ELR (cell line): ENCODE measurements at regions not wholly inside any gene's neighbourhood (a gene's known extent, or its start where the extent isn't known, plus 50 kb on each side); places are given as distances from the start of the nearest gene placed in this dataset.
A peak's percentile ranks its signal among the peaks of the same experiment; 100 is the strongest.

ENCODE experiments used
- DNase-seq: peaks from one replicate; pipeline ENCODE4 v3.0.0-alpha.2; 2015; ENCODE audit warnings: low read depth

DNA sequence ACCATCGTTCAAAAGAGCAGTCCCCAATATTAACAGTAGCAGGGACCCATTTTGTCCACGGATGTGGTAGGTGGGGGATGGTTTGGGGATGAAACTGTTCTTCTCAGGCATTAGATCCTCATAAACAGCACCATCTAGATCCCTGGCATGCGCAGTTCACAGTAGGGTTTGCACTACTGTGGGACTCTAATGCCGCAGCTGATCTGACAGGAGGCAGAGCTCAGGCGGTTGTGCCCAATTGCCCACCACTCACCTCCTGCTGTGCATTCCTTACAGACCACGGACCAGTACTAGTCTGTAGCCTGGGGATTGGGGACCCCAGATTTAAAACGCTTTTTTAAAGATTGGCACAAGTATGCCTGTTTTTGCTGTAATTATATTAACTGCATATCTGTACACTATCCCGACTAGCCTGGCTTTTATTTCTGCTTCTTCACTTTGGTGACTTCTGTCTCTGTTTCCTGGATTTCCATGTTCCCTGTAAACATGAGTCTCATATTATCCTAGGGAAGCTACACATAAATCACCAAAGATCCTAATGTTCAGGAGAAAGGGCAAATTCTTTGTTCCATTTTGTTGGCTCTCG, 163.3 kb upstream of the AKR1E2 start:
- peak; percentile 59 for DNase-seq

DNA sequence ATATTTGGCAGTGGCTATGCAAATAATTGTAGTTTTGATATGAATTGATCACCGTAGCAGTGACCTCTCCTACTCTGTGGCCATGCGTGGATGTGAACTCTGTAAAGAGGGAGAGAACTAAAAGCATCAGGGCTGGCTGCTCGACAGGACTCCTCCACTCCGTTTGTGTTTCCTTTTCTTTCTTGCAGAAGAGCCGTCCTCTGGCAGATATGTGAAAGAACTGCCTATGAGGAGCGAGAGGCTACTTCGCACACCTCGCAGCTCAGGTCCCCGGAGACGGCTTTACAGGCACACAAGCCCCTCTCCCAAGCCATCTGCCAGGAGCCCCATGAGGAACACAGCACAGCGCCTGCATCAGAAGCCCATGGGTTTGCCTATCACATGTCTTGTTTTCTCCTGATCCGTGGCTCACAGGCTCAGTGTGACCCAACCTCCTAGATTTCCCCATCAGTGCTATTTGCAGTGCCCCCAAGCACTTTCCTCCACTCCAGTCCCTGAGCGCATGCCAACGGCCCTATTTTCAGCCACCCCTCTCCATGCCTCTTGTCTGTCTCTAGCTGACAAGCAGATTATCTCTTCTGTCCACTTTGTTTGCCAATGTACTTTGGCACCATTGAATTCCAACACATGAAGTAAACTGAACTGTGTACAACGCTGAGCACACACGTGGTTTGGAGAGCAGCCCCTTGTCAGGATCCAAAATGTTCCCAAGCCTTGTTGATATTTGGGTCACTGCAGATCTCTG, 164.3 kb upstream of the AKR1E2 start:
- DNase-seq = no peak

DNA sequence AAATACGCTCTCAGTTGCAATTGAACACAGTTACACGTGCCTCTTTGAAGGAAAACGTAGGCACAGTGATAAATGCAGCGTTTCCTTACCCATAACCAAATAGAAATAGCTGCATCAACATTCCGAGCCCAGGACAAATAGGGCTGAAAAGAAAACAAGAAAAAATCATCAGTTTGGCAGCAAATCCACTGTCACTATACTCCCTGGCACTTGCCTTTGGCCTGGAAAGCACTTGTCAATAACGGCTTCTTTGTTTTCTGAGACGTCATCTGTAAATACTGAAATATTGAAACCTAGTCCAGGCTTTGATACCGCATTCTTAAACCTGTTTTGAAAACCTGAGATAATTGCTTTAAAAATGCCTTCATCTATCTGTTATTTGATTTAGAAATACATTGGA, 167.2 kb upstream of the AKR1E2 start:
- DNase-seq = no peak

DNA sequence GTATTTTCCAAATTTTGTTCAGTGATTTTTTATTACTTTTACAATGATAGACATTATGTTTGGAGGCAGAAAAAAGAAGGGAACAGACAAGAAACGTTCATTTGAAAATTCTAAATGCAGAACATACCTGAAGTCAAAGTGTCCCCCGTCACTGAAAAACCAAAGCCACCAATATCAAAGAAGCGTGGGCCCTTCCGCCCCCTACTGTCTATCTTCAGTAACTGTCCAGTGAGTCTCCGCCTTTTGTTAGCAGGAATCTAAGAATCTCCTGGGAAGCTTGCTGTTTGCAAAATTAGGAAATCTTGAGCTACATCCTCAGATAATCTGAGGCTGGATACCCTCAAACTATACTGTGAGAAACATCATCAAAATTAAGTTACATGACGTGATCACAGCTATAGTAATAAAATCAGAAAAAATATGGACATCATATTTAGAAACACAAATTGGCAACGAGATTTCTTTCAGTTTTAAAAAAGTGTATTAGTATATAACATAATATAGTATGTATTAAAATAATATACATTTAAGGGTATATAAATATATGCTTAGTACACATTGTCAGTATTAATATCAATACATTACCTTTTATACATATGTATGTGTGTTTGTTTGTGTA, 169.3 kb upstream of the AKR1E2 start:
- DNase-seq = peak; percentile 79

DNA sequence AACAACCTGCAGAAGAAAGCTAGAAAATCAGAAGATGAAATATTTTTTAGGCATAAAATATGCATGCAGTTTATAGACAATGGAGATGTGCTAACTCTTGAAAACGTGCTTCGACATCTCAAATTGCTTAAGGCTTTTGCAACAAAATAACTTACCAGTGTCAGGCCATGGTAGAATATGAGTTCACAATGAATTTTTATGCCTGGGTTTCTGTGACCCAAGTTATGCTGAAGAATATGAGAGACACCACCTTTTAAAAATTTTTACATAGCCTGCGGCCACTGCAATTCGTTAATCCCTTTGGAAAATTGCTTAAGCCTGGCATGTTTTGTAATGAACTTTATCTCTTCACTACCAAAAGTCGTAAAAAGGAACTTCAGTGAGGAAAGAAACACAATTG, 170.1 kb upstream of the AKR1E2 start:
- no peak for DNase-seq

DNA sequence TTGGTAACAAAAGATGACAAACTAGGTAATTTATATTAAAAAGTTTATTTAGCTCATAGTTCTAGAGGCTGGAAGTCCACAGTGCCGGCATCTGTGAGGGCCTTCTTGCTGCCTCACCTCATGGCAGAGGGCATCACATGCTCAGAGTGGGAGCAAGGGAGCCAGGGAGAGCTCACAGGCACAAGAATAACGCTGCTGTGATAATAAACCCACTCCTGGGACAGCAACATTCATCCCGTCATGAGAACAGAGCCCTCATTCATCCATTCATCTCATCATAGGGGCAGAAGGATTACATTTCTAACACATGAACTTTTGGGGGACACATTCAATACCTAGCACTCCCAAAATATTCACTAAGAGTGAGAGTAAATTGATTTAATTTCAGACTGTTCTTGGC, 170.6 kb upstream of the AKR1E2 start:
- DNase-seq = no peak

DNA sequence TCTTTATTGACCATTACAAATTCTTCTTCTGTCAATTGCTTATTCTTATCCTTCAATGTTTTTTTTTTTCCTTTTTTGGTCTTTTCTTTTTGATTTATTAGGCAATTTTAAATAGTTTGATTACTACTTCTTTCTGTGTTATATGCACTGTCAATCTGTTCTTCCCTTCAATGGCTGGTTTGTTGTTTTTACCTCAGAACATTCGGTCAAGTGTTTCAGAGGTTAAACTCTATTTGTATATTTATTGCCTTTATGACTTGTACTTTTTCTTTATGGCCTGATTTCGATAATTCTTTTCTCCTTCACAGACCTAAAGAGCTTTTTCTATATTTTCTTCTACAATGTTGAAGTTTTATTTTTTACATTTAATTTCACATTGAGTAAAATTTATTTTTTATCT, 171.5 kb upstream of the AKR1E2 start:
- no peak for DNase-seq

DNA sequence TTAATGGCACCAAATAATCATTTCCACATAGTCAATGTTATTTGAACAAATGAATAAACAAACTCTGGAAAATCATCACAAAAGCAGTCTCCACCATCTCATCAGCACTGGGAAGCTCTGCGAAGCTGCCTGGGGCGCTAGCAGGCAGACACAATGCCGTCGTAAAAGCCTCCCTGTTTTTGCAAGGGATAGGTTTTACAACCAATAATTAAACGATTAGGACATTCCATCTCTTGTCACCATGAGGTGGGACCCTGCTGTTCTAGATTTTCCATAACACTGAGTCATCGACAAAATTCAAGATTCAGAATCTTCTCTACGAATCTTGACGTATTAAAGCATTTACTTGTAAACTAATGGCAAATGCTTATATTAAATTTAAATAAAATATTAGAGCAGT, 172.8 kb upstream of the AKR1E2 start:
- no peak for DNase-seq

DNA sequence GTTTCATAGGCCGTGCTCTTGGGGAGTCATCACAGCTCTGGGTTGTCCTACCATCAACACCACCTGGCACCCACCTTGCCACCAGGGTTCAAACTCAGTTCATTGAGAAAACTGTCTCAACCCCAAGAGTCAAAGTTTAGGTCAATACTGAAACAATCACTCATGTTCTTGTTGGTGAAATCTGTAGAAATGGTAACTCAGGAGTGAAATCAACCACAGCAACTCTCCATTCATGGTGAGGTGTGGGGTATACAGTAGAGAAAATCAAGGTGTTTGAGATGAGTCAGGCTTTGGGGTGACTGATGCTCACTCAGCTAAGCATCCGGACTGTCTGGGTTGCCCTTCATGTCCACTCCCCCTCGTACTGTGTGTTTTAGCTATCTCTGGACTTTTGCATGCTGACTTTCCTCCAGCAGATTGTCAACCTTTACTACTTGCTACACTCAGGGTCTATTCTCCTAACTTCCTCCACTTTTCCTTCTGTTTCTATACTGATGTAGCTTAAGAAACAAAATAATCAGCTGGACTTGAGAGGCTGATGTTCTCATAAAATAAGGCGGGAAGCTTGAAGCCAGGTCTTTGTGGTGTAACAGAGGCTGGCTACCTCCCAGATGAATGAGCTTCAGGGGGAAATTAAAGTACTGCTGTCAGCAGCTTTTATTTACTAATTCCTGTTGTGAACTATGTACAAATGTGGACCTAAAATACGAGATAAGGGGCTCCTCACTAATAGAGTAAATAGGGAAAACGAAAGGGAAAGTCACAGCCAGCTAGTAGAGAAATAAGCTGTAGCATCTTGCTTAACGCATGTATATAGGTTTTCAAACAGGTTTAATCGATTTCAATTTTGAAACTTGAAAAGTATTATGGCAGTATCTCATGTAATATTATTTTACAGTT, 173.6 kb upstream of the AKR1E2 start:
- no peak for DNase-seq

DNA sequence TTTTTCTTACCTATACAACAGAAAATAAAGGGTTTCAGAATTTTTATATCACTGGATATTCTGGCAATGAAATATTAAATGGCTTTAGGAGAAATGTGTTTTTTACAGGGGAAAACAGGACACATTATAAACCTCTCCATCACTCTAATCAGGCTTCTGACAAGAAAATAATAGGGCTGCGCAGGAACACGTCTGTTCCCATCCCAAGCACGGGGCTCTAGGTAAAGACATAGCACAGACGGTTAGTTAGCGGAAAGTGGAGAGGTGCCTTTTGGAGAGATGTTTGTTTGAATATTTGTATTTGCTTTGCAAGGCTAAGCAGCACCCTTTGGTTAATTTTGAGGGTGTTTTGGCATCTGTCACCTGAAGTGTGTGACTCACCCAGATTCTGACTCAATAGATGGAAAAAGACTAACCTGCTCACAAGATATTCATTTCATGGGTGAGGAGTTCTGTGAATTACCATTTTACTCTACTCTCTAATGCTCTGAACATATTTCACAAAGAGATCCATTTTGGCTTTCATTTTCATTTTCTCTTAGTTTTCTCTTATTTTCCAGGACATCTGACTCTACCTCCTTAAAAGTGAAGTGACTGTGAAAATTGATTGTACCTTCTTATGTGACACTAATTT, 174.5 kb upstream of the AKR1E2 start:
- peak; percentile 33 for DNase-seq

DNA sequence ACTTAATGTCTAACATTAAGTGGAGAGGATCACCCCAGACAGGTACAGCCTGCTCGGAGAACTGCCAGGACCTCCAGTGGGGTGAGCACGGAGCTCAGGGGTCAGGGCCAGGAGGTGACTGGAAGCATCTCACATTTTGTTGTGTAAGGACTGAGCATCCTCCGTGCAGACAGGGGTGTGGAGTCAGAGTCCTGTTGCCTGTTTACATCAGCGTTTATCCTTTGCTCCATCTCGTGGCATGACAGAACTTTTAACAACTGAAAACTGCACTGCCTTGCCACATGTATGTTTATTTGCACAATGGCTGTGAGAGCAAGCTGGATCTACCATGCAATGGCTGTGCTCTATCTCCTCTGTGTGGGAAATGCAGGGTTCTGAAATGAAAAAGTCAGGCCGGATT, 175.4 kb upstream of the AKR1E2 start:
- DNase-seq = no peak

DNA sequence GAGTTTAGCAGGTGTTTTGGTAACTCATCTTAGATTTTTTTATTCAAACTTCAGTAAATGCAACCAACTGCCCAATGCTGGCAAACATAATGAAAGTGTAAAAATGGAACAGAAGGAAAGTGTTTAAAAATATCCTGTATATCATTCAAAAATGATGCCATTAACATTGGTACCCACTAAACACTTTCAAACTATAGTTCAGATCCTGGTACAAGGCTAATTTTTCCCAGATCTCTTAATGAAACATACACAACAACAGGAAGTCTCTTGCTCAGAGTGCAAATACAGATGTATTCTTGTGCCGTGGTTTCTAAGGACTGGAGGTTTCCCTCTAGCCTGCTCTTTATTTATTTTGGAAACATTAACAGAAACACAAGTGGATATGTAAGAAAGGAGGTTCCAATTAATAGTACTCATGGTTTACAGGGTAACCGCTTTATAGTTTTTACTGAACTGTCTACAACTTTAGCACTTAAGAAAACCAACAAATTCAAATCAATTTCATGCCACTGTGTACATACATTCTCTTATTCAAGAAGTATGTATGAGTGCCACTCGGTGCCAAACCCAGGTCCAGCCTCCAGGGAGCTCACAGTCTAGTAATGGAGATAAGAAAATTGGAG, 176.0 kb upstream of the AKR1E2 start:
- no peak for DNase-seq

DNA sequence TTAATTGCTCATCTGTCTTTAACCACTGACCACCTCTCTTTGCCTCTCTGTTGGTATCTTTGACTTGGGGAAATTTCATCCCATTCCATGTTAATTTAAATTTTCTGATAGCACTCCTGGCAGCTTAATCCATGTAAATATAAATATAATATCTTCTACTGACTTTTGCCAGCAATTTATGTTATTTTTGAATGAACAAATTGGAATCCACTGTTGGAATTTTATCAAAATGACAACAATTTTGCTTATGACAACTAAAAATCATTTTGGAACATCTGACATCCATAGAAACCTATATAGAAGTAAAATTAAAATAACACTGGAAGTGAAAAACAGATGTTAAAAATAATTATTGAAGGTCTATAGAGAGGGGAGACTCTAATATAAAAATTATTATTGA, 176.5 kb upstream of the AKR1E2 start:
- no peak for DNase-seq

DNA sequence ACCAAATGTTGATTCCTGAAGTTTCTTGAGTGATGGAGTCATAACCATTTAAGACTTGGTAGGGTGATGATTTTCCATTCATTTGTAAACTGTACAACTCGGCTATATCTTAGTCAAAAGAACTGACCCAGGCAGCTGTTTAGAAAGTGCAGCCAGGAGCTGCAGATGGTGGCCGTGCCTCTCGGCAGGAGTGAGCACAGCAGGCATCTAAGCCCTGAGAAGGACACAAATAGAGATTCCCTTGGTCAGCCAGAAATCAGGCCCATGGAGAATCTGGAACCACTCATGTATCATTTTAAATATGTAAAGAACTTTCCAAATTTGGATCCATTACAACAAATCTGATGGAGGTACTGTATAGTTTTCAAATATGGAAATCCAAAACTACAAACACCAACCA, 177.0 kb upstream of the AKR1E2 start:
- DNase-seq = no peak

DNA sequence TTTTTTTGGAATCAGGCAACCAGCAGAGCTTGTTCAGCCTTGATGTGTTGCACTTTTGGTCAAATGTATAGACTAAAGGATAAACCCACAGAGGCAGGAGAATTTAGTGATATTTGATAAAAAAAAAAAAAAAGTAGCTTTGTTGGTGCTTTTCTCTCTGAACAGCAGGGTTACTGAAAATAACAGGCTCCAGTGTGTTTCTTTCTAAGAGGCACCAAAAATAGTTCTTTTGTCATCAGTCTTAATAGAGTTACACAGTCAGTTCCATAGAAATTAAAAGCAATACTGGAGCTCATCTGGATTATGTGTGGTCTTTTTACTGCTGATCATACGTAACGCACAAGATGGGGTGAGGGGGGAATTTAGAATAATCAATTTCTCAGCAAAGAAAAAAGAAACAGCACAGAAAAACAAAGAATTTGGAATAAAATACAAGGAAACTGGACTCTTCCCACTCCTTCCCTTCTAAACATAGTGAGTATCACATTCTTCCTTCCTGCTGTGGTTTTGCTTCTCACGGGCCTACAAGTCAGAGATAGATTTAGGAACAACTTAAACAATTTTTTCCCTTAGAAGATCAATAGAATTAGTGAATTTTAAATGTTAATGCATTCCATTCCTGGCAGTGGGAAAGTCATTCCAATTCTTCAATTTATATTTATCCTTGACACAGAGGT, 178.8 kb upstream of the AKR1E2 start:
- DNase-seq = no peak

DNA sequence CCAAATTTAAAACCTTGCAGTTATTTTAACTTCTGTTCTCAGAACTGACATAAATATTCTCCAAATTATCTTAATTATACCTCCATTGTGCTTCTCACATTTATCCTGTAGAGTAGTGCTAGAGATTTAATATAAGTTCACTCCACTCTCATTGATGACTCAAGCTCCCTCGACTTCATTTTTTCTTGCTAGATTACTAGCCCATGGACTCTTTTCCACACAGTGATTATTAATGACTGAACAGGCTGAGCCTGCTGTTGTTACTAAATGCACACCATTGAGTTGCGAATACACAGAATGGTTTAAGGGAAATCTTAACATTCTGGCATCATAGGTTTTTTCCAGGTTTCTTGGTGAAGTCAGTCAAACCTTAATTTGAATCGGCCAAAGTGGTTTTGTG, 179.5 kb upstream of the AKR1E2 start:
- DNase-seq = peak; percentile 38

DNA sequence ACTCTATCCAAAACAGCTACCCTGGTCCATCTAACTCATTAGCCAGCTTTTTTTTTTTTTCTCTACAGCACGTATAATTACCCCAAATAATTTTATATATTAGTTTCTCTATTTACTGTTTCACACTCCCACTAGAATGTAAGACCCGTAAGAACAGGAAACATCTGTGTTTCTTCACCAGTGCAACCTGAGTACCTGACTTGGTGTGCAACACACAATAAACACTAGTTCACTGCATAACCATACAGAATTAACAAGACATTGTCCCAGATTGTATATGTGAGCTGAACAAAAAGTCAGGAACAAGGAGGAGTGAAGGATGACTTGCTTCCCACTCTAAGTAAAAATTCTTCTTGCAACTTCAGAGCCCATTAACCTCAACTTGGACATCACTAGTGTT, 180.2 kb upstream of the AKR1E2 start:
- no peak for DNase-seq

DNA sequence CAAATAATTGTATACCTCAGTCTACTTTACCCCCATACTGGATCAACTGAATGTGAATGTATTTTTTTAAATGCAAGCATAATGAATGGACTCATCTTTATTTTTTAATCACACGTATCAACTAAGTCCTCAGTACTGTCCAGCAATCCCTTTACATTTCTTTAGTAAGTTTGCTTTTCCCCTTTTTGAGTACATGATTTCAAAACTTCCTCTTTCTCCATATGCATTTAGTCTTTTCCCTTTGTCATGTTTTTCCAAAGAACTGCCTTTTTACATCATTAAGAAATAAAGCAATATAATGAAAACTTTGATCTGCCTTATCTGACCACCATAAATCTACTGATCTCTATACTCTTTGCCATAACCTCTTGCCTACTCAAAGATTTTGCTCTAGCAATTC, 182.5 kb upstream of the AKR1E2 start:
- no peak for DNase-seq

DNA sequence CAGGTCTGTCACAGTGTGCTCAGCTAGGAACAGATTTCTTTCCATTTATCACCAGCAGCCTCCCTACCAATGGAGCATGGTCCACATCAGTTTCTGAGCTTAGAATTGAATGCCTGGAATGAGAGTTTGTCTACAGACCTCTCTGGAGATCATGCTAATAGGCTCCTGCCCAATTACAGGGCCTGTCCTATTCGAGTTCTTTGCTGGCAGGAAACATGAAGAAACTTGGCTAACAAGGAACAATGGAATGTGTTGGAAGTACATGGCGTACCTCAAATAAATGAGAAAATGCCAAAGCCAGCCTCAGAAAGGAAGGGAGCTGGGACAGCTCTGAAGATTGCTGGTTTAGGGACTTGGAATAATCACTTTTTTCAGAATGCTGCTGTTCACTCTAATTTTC, 186.0 kb upstream of the AKR1E2 start:
- no peak for DNase-seq

DNA sequence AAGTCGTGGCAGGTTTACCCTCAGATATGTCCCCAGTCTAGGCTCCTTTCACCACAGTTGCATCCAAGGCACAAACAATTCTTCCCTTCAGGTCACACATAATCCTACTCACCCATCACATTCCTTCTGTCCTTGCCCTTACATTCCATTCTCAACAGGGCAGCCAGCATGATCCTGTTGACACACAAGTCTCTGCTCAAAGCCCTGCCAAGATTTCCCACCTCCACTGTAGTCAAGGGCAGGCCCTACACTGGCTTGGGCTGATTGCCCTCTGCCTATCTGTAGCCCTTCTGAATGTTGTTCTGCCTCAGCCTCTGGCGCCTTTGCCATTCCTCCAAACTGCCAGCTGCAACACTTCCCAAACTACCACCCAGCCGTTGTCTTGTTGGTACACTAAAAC, 187.9 kb upstream of the AKR1E2 start:
- no peak for DNase-seq

DNA sequence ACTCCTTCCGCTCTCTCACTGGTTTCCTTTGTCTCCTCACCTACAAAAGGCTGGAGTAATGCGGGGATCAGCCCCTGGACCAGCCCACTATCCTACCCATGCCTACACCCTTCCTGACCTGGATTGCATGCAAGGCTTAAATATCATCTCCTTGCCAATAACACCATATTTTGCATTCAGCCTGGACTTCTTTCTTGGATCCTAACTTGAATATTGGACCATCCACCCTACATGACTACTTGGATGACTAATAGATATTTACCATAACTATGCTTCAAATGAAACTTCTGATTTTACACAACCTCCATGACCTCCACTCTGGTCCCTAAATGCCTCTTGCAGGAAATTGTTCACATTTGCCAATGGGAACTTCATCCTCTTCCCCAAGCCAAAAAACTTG, 188.3 kb upstream of the AKR1E2 start:
- DNase-seq = no peak
